Epithelial cell of esophagus (primary cell): ENCODE measurements at regions not wholly inside any gene's neighbourhood (a gene's known extent, or its start where the extent isn't known, plus 50 kb on each side); places are given as distances from the start of the nearest gene placed in this dataset.
A peak's percentile ranks its signal among the peaks of the same experiment; 100 is the strongest.

Experiments
- DNase-seq: peaks from one replicate; pipeline ENCODE4 v3.0.0; 2010; ENCODE audit warnings: low read depth
- H3K4me3 ChIP-seq: 2 replicates; pipeline ENCODE4 v1.5.1; 2011; ENCODE audit warnings: mild to moderate bottlenecking, low read length, control low read depth
- TF ChIP-seq, protein P1 (sequence below): IDR thresholded peaks from 2 replicates; pipeline ENCODE4 v1.5.1; 2011; ENCODE audit warnings: low read depth, mild to moderate bottlenecking, low read length, control low read depth, inconsistent platforms; ENCODE audit not compliant: insufficient read depth; ENCODE audit errors: missing control alignments

DNA sequence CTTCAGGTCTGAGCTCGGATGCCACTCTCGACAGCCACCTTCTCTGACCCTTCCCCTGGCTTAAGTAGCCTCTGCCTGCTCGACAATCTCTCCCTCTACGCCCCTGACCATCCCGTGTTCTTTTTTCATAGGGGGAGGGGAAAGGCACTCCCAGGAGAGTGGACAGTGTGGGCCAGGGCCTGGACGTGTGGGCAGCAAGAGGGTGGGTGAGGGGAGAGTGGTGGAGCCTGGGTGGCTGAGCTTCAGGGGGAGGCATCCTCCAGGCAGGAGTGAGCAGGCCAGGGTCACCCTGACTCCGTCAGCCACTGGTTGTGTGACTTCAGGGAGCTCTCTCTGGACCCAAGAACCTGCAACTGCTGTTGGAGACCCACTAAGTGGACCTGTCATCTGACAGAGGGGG, 92.7 kb downstream of the CEBPB start:
- TF ChIP-seq, protein P1, sequence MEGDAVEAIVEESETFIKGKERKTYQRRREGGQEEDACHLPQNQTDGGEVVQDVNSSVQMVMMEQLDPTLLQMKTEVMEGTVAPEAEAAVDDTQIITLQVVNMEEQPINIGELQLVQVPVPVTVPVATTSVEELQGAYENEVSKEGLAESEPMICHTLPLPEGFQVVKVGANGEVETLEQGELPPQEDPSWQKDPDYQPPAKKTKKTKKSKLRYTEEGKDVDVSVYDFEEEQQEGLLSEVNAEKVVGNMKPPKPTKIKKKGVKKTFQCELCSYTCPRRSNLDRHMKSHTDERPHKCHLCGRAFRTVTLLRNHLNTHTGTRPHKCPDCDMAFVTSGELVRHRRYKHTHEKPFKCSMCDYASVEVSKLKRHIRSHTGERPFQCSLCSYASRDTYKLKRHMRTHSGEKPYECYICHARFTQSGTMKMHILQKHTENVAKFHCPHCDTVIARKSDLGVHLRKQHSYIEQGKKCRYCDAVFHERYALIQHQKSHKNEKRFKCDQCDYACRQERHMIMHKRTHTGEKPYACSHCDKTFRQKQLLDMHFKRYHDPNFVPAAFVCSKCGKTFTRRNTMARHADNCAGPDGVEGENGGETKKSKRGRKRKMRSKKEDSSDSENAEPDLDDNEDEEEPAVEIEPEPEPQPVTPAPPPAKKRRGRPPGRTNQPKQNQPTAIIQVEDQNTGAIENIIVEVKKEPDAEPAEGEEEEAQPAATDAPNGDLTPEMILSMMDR, result no peak

DNA sequence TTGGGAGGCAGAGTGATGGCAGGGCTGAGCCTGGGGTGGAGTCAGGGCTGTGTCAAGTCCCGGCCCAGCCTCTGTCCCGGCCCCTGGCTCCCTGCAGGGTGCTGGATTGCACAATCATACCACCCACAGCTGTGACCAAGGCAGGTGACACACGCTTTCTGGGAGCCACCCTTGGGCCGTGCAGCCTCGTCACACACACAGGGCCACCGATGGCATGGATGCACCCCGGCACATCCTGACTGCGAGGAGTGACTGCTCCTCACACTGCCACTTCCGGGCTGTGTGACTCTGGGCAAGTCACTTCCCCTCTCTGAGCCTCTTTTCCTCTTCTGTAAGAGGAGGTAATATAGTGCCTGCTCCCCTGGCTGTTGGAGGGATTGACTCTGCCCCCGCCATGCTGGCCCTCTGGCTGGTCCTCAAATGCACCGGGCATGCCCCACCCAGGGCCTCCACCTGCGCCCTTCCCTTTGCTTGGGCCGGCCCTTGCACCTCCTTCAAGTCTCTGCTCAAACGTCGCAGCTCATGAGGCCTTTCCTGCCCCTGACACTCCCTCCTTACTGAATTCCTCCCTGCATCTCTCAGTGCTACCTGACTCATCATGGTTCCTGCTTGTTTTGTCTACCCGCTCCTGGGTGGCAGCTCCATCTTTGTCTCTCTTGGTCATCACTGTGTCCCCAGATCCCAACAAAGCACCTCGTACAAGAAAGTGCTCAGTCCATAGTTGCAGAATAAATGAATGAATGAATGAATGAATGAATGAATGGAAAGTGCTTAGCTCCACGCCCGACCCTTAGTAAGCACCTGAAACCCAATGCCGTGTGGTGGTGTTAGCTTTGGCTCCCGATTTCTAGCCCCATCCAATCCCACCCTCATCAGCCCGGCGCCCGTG, 93.5 kb downstream of the CEBPB start:
- no peak overlapping the region for H3K4me3 ChIP-seq
- peak; percentile 88 for DNase-seq
- TF ChIP-seq, protein P1, result no peak

More for the DNA sequence above, 92.7 kb downstream of the CEBPB start:
- no peak for DNase-seq
- H3K4me3 ChIP-seq, result no peak overlapping the region

DNA sequence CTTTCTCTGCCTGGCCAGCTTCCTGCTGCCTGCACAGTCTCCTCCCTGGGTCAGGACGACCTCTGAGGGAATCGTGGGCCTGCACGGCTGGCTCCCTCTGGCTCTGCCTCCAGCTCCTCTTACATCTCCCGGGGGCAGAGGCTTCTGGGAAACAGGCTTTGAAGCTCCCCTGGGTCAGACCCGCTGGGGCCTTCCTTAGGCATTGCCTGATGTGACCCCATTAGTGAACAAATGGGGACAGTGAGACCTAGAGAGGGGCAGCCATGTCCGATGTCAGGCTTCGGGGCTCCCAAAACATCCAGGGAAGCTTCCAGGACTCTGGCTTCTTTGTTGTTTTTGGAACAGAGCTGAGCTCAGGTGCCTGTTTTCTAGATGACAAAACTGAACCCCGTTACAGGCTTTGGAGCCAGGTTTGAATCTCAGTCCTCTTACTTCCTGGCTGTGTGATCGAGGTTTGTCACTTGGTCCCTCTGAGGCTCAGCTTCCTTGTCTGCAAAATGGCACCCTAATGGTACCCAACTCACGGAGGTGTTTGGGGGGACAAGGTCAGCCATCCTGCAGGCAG, 94.3 kb downstream of the CEBPB start:
- H3K4me3 ChIP-seq, result no peak overlapping the region

DNA sequence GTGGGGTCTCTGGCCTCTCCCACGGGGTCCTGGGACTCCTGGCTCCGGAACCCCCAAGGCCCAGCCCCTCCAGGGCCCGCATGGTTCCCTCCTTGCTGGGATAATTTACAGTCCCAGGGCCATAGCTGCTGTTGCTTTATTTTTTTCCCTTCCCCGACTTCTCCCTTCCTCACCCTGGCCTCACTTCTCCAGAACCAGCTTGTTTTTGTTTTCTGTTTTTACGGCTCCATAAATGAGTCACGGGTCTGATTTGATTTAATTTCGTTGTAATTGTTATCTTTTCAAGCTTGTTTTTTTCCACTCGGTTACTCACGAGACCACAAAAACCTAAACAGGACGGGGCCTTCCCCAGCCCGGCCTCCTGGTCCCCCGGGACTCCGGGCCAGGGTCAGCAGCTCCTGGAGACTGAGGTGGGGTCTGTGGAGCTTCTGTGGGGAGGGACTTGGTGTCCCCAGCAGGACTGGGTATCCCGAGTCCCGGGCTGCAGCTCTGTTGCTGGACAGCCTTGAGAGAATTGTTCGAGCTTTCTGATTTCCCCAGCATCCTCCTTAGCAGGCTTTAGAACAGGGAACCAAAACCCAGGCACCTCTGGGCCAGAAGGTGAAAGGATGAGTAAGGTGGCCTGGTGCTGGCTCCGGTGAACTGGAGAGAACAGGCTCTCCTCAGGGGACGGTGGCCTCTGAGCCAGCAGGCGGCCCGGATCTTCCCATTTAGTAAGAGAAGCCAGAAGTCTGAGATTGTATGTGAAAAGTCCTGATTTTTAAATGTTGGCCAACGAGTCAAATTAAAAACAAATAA, 94.9 kb downstream of the CEBPB start:
- TF ChIP-seq, protein P1, result no peak
- DNase-seq, result no peak
- H3K4me3 ChIP-seq, result no peak overlapping the region

More for the DNA sequence above, 94.3 kb downstream of the CEBPB start:
- TF ChIP-seq, protein P1, result no peak
- no peak for DNase-seq

DNA sequence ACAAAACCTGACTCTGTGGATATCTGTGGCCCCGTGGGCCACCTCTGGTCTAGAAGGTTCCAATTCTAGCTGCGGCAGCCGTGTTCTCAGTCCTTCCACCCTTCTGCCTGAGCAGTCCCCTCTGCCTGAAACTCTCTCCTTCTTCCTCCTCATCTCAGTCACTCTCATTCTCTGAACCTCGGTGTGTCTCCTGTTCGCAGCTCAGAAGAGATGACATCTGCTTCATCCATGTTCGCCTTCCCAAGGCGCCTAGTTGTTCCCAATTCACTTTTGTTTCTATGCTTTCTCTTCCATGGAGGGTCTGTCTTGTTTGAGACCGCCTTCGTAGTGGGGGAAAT, 95.5 kb downstream of the CEBPB start:
- H3K4me3 ChIP-seq, result no peak overlapping the region
- no peak for DNase-seq
- TF ChIP-seq, protein P1, result no peak

DNA sequence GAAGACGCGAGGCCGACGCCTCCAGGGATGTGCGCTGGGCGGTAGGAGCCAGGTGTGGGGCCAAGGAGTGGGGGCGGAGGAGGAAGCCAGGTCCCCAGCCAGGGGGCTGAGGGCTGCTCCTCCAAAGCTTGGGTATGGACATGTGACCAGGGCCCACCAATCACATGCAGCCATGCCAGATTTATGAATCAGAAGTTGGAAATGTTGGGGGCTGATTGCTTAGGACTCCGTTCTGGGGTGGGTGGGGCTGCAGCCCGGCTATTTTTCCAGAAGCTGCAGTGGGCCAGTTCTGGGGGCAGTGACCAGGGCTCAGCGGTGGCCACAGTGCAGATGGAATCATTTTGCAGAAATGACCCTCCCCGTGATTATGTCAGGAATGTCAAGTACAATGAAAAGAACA, 96.0 kb downstream of the CEBPB start:
- TF ChIP-seq, protein P1, result no peak
- no peak overlapping the region for H3K4me3 ChIP-seq
- DNase-seq, result peak; percentile 58
